Liver (tissue), 8 donors: ENCODE measurements at regions not wholly inside any gene's neighbourhood (a gene's known extent, or its start where the extent isn't known, plus 50 kb on each side); places are given as distances from the start of the nearest gene placed in this dataset.

ENCODE experiments used
- DNase-seq: peaks from one replicate; pipeline ENCODE4 v3.0.0-alpha.2; 2017; ENCODE audit warnings: low spot score
- H3K27ac ChIP-seq, 2 donors: one replicate each; pipeline ENCODE4 v1.7.0; 2013; ENCODE audit warnings: inconsistent platforms in 2 of 2, low read length in 2 of 2, control low read depth in 1 of 2, low read depth in 1 of 2, mild to moderate bottlenecking in 1 of 2
- H3K27me3 ChIP-seq, 4 donors: one replicate each; pipeline versions ENCODE4 v1.6.1 to v1.7.0; 2013; ENCODE audit warnings: low read length in 3 of 4, inconsistent platforms in 1 of 4, mild to moderate bottlenecking in 1 of 4, moderate library complexity in 1 of 4; ENCODE audit not compliant: control insufficient read depth in 4 of 4, insufficient read depth in 4 of 4
- H3K36me3 ChIP-seq, 4 donors: one replicate each; pipeline versions ENCODE4 v1.6.1 to v1.7.0; 2013; ENCODE audit warnings: low read length in 3 of 4, mild to moderate bottlenecking in 3 of 4, low read depth in 1 of 4, moderate library complexity in 1 of 4; ENCODE audit not compliant: control insufficient read depth in 4 of 4, insufficient read depth in 3 of 4
- H3K4me1 ChIP-seq, 4 donors: one replicate each; pipeline versions ENCODE4 v1.6.1 to v1.7.0; 2013; ENCODE audit warnings: low read length in 3 of 4, mild to moderate bottlenecking in 3 of 4, moderate library complexity in 1 of 4; ENCODE audit not compliant: control insufficient read depth in 4 of 4, insufficient read depth in 4 of 4
- H3K4me3 ChIP-seq, 3 donors: one replicate each; pipeline versions ENCODE4 v1.6.1 to v1.7.0; 2013; ENCODE audit warnings: low read length in 3 of 3, control low read depth in 1 of 3, low read depth in 1 of 3, mild to moderate bottlenecking in 1 of 3
- H3K9ac ChIP-seq, 2 donors: one replicate each; pipeline ENCODE4 v1.7.0; 2013; ENCODE audit warnings: low read length in 2 of 2, mild to moderate bottlenecking in 2 of 2, moderate library complexity in 2 of 2, control low read depth in 1 of 2, low read depth in 1 of 2
- H3K9me3 ChIP-seq, 4 donors: one replicate each; pipeline versions ENCODE4 v1.6.1 to v1.7.0; 2013; ENCODE audit warnings: low read length in 3 of 4; ENCODE audit not compliant: control insufficient read depth in 4 of 4
- EGR1 ChIP-seq, 2 donors: IDR thresholded peaks; 2 replicates each; pipeline ENCODE4 v1.6.1; 2016 to 2018; ENCODE audit warnings: antibody characterized with exemption in 2 of 2, low read depth in 2 of 2
- FOXA1 ChIP-seq: IDR thresholded peaks from 2 replicates; pipeline ENCODE4 v1.6.1; 2016; ENCODE audit warnings: antibody characterized with exemption
- FOXA2 ChIP-seq: IDR thresholded peaks from 2 replicates; pipeline ENCODE4 v1.6.1; 2016; ENCODE audit warnings: antibody characterized with exemption
- GABPA ChIP-seq, 2 donors: IDR thresholded peaks in 1 of 2; conservative IDR thresholded peaks in 1 of 2; 2 replicates each; pipeline ENCODE4 v1.6.1; 2016; ENCODE audit warnings: antibody characterized with exemption in 2 of 2, mild to moderate bottlenecking in 1 of 2, moderate library complexity in 1 of 2
- HNF4A ChIP-seq, 2 donors: conservative IDR thresholded peaks; 2 replicates each; pipeline ENCODE4 v1.6.1; 2016; ENCODE audit warnings: antibody characterized with exemption in 2 of 2, mild to moderate bottlenecking in 2 of 2
- HNF4G ChIP-seq: IDR thresholded peaks from 2 replicates; pipeline ENCODE4 v1.6.1; 2016; ENCODE audit warnings: antibody characterized with exemption
- NR2F2 ChIP-seq: IDR thresholded peaks from 2 replicates; pipeline ENCODE4 v1.6.1; 2016; ENCODE audit warnings: antibody characterized with exemption
- RXRA ChIP-seq, 2 donors: IDR thresholded peaks; 2 replicates each; pipeline ENCODE4 v1.6.1; 2017 to 2018; ENCODE audit warnings: antibody characterized with exemption in 2 of 2, mild to moderate bottlenecking in 1 of 2
- SP1 ChIP-seq: IDR thresholded peaks from 2 replicates; pipeline ENCODE4 v1.6.1; 2018; ENCODE audit warnings: antibody characterized with exemption, mild to moderate bottlenecking
- TAF1 ChIP-seq: conservative IDR thresholded peaks from 2 replicates; pipeline ENCODE4 v1.6.1; 2016; ENCODE audit warnings: antibody characterized with exemption, mild to moderate bottlenecking
- YY1 ChIP-seq: IDR thresholded peaks from 2 replicates; pipeline ENCODE4 v1.6.1; 2016; ENCODE audit warnings: antibody characterized with exemption, mild to moderate bottlenecking
- WGBS: extraction: QIAGEN DNeasy Blood & Tissue Kit; methylation state at CpG from one replicate; pipeline ENCODE4 v1.1.7; 2013; 5-methylcytosine and 5-hydroxymethylcytosine counted together
- TF ChIP-seq, protein P1 (sequence below): IDR thresholded peaks from 2 replicates; pipeline ENCODE4 v1.6.1; 2016; ENCODE audit warnings: antibody characterized with exemption
- TF ChIP-seq, protein P2 (sequence below): IDR thresholded peaks from 2 replicates; pipeline ENCODE4 v1.6.1; 2016; ENCODE audit warnings: antibody characterized with exemption
- TF ChIP-seq, protein P3 (sequence below): fragments of 150-350 bp; IDR thresholded peaks from 2 replicates; pipeline ENCODE4 v1.5.1; 2017; ENCODE audit warnings: improper control_type of control experiment, low read depth, low read length; ENCODE audit not compliant: missing input control
- TF ChIP-seq, protein P4 (sequence below): IDR thresholded peaks from 2 replicates; pipeline ENCODE4 v1.6.1; 2016; ENCODE audit warnings: antibody characterized with exemption, mild to moderate bottlenecking
- TF ChIP-seq, protein P5 (sequence below): IDR thresholded peaks from 2 replicates; pipeline ENCODE4 v1.6.1; 2016; ENCODE audit warnings: antibody characterized with exemption
- donor health status: healthy.
- donor health status: healthy.
- donor health status: healthy.
- donor health status: healthy.
- donor health status: healthy.

DNA sequence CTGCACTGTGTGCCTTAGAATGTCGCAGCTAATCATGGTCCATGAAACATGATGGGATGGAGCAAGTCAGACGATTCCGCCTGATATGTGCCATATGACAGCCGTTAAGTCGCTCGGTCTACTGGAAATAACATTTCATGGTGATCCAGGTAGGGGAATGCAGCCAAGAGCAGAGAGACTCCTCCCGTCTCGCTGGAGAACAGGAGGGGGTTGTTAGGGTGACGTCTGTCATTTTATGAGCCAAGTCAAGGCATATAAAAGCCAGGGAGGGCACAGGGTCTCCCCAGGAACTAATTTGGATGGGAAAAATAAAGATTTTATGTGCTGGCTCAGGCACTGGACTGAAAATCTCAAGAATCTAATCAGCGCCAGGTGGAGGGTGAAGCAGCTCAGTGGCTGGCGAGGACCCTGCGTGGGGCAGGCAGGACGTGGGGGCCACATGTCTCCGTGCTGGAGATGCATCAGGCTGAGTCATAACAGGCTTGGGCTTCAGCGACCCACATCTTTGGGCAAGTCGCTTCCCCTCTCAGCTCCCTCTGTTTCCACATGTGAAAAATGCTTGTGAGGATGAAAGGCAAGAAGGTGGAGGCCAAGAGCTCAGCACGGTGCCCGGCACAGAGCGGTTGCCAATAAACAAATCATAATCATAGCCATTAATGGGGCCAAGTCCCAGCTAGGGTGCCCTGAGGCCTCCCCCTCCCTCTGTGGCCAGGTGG, 234.6 kb downstream of the ANKRD60 start:
- no peaks in the 10 kb centered on the region for H3K27me3 ChIP-seq
- H3K4me1 ChIP-seq = no peaks in the 10 kb centered on the region
- H3K27ac ChIP-seq = no peak overlapping the region
- H3K36me3 ChIP-seq = no peaks in the 10 kb centered on the region
- H3K9me3 ChIP-seq = no peaks in the 10 kb centered on the region
- TF ChIP-seq NR2F2 (no peak), SP1 (no peak), TAF1 (no peak), GABPA (IDR thresholded peaks at IDR 0.05 in 1 of 2, conservative IDR thresholded peaks at IDR 0.05 in 1 of 2) (no peak), EGR1 (IDR thresholded peaks at IDR 0.05; ENCODE audit: low read depth in 2 of 2) (no peak), HNF4A (conservative IDR thresholded peaks at IDR 0.05) (no peak), FOXA1 (no peak), RXRA (IDR thresholded peaks at IDR 0.05) (no peak), YY1 (no peak), FOXA2 (no peak), HNF4G (no peak)
- TF ChIP-seq, protein P1, sequence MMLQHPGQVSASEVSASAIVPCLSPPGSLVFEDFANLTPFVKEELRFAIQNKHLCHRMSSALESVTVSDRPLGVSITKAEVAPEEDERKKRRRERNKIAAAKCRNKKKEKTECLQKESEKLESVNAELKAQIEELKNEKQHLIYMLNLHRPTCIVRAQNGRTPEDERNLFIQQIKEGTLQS = no peak
- TF ChIP-seq, protein P2, sequence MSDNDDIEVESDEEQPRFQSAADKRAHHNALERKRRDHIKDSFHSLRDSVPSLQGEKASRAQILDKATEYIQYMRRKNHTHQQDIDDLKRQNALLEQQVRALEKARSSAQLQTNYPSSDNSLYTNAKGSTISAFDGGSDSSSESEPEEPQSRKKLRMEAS = no peak
- TF ChIP-seq, protein P3, sequence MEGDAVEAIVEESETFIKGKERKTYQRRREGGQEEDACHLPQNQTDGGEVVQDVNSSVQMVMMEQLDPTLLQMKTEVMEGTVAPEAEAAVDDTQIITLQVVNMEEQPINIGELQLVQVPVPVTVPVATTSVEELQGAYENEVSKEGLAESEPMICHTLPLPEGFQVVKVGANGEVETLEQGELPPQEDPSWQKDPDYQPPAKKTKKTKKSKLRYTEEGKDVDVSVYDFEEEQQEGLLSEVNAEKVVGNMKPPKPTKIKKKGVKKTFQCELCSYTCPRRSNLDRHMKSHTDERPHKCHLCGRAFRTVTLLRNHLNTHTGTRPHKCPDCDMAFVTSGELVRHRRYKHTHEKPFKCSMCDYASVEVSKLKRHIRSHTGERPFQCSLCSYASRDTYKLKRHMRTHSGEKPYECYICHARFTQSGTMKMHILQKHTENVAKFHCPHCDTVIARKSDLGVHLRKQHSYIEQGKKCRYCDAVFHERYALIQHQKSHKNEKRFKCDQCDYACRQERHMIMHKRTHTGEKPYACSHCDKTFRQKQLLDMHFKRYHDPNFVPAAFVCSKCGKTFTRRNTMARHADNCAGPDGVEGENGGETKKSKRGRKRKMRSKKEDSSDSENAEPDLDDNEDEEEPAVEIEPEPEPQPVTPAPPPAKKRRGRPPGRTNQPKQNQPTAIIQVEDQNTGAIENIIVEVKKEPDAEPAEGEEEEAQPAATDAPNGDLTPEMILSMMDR = no peak
- TF ChIP-seq, protein P4, sequence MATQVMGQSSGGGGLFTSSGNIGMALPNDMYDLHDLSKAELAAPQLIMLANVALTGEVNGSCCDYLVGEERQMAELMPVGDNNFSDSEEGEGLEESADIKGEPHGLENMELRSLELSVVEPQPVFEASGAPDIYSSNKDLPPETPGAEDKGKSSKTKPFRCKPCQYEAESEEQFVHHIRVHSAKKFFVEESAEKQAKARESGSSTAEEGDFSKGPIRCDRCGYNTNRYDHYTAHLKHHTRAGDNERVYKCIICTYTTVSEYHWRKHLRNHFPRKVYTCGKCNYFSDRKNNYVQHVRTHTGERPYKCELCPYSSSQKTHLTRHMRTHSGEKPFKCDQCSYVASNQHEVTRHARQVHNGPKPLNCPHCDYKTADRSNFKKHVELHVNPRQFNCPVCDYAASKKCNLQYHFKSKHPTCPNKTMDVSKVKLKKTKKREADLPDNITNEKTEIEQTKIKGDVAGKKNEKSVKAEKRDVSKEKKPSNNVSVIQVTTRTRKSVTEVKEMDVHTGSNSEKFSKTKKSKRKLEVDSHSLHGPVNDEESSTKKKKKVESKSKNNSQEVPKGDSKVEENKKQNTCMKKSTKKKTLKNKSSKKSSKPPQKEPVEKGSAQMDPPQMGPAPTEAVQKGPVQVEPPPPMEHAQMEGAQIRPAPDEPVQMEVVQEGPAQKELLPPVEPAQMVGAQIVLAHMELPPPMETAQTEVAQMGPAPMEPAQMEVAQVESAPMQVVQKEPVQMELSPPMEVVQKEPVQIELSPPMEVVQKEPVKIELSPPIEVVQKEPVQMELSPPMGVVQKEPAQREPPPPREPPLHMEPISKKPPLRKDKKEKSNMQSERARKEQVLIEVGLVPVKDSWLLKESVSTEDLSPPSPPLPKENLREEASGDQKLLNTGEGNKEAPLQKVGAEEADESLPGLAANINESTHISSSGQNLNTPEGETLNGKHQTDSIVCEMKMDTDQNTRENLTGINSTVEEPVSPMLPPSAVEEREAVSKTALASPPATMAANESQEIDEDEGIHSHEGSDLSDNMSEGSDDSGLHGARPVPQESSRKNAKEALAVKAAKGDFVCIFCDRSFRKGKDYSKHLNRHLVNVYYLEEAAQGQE = no peak
- TF ChIP-seq, protein P5, sequence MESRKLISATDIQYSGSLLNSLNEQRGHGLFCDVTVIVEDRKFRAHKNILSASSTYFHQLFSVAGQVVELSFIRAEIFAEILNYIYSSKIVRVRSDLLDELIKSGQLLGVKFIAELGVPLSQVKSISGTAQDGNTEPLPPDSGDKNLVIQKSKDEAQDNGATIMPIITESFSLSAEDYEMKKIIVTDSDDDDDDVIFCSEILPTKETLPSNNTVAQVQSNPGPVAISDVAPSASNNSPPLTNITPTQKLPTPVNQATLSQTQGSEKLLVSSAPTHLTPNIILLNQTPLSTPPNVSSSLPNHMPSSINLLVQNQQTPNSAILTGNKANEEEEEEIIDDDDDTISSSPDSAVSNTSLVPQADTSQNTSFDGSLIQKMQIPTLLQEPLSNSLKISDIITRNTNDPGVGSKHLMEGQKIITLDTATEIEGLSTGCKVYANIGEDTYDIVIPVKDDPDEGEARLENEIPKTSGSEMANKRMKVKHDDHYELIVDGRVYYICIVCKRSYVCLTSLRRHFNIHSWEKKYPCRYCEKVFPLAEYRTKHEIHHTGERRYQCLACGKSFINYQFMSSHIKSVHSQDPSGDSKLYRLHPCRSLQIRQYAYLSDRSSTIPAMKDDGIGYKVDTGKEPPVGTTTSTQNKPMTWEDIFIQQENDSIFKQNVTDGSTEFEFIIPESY = no peak
- no peak overlapping the region for H3K9ac ChIP-seq
- no peak for DNase-seq
- WGBS = 76% methylated on average over 19 of the region's 19 CpGs
- no peak overlapping the region for H3K4me3 ChIP-seq
